ENCODE measurements at regions not wholly inside any gene's neighbourhood (a gene's known extent, or its start where the extent isn't known, plus 50 kb on each side); places are given as distances from the start of the nearest gene placed in this dataset.

GRCh38 chr12:115404761-115405470 lies 720.9 kb upstream of the TBX3 start:
- H3K36me3 ChIP-seq: no peaks in the 10 kb centered on the region
- H3K4me1 ChIP-seq: no peaks in the 10 kb centered on the region
- no peaks in the 10 kb centered on the region for H3K27me3 ChIP-seq
- DNase-seq (no peak), ATAC-seq (no peak)
- WGBS (ENCODE audit: insufficient coverage, low coverage, low lambda C conversion rate, missing lambda C conversion rate): 60% methylated on average over 8 of the region's 9 CpGs
- TF ChIP-seq POLR2A (IDR thresholded peaks at IDR 0.05) (no peak), CTCF (IDR thresholded peaks at IDR 0.05) (no peak)
- H3K27ac ChIP-seq: no peak overlapping the region
- no peak overlapping the region for H3K4me3 ChIP-seq
- intact Hi-C loops (cut with DNase I): no loop called here
- H3K9me3 ChIP-seq: no peaks in the 10 kb centered on the region

GRCh38 chr12:115403689-115404088 lies 719.7 kb upstream of the TBX3 start:
- H3K36me3 ChIP-seq: no peaks in the 10 kb centered on the region
- no peak overlapping the region for H3K27ac ChIP-seq
- no peaks in the 10 kb centered on the region for H3K9me3 ChIP-seq
- DNase-seq: no peak
- no peak overlapping the region for H3K4me3 ChIP-seq
- TF ChIP-seq POLR2A (IDR thresholded peaks at IDR 0.05) (no peak), CTCF (IDR thresholded peaks at IDR 0.05) (no peak)
- intact Hi-C loops (cut with DNase I): no loop called here
- ATAC-seq: no peak
- 82% methylated on average over 5 of the region's 5 CpGs for WGBS (ENCODE audit: insufficient coverage, low coverage, low lambda C conversion rate, missing lambda C conversion rate)
- no peaks in the 10 kb centered on the region for H3K27me3 ChIP-seq
- no peaks in the 10 kb centered on the region for H3K4me1 ChIP-seq

- WGBS (ENCODE audit: insufficient coverage, low coverage, low lambda C conversion rate, missing lambda C conversion rate): 65% methylated on average over 2 of the region's 2 CpGs
- ATAC-seq (no peak), DNase-seq (no peak)
- TF ChIP-seq POLR2A (IDR thresholded peaks at IDR 0.05) (no peak), CTCF (IDR thresholded peaks at IDR 0.05) (no peak)
- H3K27me3 ChIP-seq: no peaks in the 10 kb centered on the region
- no peaks in the 10 kb centered on the region for H3K4me1 ChIP-seq
- H3K4me3 ChIP-seq: no peak overlapping the region
- H3K27ac ChIP-seq: no peak overlapping the region
- no peaks in the 10 kb centered on the region for H3K9me3 ChIP-seq
- H3K36me3 ChIP-seq: no peaks in the 10 kb centered on the region
- intact Hi-C loops (cut with DNase I): no loop called here
These were observed 719.3 kb upstream of the TBX3 start for GRCh38 chr12:115403253-115403652.

GRCh38 chr12:115402443-115403180 lies 718.6 kb upstream of the TBX3 start:
- Histone ChIP-seq H3K36me3 (no peaks in the 10 kb centered on the region), H3K27me3 (no peaks in the 10 kb centered on the region), H3K4me1 (no peaks in the 10 kb centered on the region), H3K4me3 (no peak overlapping the region), H3K27ac (no peak overlapping the region), H3K9me3 (no peaks in the 10 kb centered on the region)
- TF ChIP-seq POLR2A (IDR thresholded peaks at IDR 0.05): no peak
- TF ChIP-seq CTCF (IDR thresholded peaks at IDR 0.05): no peak
- ATAC-seq (no peak), DNase-seq (no peak)
- intact Hi-C loops (cut with DNase I): no loop called here
- 56% methylated on average over 8 of the region's 9 CpGs for WGBS (ENCODE audit: insufficient coverage, low coverage, low lambda C conversion rate, missing lambda C conversion rate)
